Gastrocnemius medialis (tissue), 4 donors: ENCODE measurements at regions not wholly inside any gene's neighbourhood (a gene's known extent, or its start where the extent isn't known, plus 50 kb on each side); places are given as distances from the start of the nearest gene placed in this dataset.

Source experiments
- CTCF ChIP-seq, 5 experiments: fragments of 450-650 bp in 3 of 5; fragments of 200-600 bp in 2 of 5; sonication (generic) in 2 of 5; IDR thresholded peaks in 4 of 5; conservative IDR thresholded peaks in 1 of 5; 1 replicate in 4 of 5; 2 replicates in 1 of 5; pipeline ENCODE4 v1.5.1; 2016 to 2019; ENCODE audit warnings: antibody characterized with exemption in 5 of 5, mild to moderate bottlenecking in 3 of 5, moderate library complexity in 3 of 5
- POLR2A ChIP-seq, 2 donors: fragments of 450-650 bp; IDR thresholded peaks; one replicate each; pipeline ENCODE4 v1.6.1; 2017; ENCODE audit warnings: antibody characterized with exemption in 2 of 2, mild to moderate bottlenecking in 2 of 2, moderate library complexity in 2 of 2

- no peak for TF ChIP-seq CTCF (IDR thresholded peaks at IDR 0.05 in 4 of 5, conservative IDR thresholded peaks at IDR 0.05 in 1 of 5)
- TF ChIP-seq POLR2A (IDR thresholded peaks at IDR 0.05): no peak
Measured at GRCh38 chr10:105965141-105965540, 1199.4 kb downstream of the SORCS1 start.
